DMS79 treated with DMSO at 0.1 percent for 48 hours (cell line): ENCODE measurements at regions not wholly inside any gene's neighbourhood (a gene's known extent, or its start where the extent isn't known, plus 50 kb on each side); places are given as distances from the start of the nearest gene placed in this dataset.

Experiments used
- DNase-seq: peaks from one replicate; lab custom pipeline; 2025; lab: John Stamatoyannopoulos, UW

DNA sequence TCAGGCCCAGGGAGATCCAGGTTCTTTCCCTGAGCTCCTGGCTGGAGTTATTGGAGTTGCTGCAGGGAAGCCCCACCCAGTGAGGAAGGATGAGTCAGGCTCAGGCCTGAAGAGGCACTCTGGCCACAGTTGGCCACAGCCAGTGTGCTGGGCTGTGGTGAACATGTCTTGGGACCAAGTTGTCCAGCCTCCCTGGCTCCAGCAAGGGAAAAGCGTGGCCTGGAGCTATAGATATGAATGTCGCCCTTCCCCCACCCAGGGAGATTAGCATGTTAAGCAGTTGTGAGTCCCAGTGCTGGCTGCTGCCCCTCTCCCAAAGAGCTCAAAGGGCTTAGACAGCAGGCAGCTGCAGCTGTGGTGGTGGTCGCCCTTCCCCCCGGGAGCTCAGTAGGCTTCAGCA, 963.2 kb downstream of the ROBO2 start:
- no peak for DNase-seq

DNA sequence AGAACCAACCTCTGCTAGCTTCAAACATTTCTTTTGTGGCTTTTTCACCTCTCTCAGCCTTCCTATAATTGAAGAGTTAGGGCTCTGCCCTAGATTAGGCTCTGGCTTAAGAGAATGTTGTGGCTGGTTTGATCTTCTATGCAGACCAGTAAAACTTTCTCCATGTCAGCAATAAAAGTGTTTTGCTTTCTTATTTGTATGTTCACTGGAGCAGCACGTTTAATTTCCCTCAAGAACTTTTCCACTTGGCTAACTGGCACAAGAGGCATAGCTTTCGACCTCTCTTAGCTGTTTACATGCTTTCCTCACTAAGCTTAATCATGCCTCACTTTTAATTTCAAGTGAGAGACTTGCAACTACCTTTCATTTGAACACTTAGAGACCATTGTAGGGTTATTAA, 964.7 kb downstream of the ROBO2 start:
- DNase-seq = peak; percentile 80

DNA sequence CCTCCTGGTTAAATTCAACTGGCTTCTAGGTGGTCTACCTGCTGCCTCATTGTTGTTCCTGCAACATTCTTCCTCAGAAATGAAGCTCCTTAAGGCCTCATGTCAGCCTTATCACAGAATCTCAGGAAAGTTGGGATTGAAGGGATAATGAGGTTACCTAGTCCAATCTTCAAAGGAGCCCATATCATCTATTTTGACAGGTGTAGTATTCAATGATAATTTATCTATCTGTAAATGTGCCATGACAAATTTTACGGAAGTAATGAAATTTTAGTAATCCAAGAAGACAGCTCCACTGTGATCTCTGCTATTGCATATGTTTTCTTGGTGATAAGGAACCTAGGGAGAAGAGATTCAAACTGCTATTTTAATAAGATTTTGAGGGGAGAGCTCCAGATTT, 973.8 kb downstream of the ROBO2 start:
- no peak for DNase-seq

DNA sequence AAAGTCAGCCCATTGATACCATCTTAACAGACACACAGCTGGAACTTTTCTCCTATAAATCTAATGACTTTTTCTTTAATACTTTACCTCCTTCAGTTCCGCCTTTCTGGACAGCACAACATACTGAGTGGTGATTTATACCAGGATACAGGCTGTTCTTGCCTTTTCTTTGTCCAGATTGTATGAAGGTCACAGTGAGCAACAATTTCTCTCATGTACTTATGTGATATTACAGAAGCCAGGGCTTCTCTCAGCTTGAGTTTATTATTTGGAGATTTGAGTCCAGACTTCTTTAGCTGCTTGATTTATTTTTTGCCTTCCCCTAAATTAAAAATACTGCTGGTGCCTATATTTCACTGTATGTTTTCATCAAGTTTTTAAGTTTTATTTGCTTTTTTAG, 976.0 kb downstream of the ROBO2 start:
- no peak for DNase-seq

DNA sequence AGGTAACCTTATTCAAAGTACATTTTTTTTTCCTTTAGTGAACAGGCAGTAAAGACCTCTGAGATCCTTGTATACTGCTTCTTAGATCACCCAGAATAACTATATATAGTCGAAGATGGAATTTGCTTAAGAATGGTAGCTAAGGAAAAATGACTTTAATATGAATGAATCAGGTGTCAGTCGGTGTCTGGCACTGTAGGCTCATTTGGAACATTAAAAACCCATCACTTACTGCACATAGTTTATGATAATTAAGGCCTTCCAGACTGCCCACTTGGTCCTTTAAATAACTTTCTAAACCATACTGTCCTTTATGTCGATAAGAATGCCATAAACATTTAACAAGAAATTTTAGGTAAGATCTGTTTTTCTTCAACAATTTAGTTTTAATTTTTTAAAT, 981.8 kb downstream of the ROBO2 start:
- DNase-seq = no peak

DNA sequence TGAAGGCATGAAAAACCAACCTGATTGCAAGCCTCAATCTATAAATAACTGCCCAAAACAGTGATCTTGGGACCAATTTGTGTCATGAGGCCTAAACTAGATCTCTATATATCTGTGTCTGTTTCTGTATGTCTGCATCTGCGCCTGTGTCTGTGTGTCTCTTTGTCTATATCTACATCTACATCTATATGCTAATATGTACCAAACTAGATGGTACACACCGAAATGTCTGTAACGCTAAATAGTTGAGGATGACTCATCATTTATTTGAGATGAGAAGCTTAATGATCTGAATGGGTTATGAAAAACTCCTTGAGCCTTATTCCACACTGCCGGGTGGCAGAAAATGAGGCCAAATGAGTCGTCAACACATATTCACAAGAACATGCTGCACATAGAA, 982.3 kb downstream of the ROBO2 start:
- DNase-seq = no peak

DNA sequence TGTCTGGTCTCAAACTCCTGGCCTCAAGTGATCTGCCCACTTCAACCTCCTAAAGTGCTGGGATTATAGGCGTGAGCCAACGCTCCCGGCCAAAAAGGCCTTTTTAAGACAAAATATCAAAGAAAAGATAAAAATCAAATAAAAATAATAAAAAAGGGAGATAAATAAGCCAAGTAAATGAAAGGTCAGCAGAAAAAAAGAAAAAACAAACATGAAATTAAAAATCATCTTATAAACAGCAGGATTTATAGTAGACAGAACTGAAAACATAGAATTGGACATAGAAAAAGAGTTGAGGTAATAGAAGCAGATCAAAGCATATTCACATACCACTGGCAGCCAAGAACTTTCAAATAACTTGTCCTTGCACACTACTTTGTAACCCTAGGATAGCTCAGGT, 983.4 kb downstream of the ROBO2 start:
- no peak for DNase-seq

DNA sequence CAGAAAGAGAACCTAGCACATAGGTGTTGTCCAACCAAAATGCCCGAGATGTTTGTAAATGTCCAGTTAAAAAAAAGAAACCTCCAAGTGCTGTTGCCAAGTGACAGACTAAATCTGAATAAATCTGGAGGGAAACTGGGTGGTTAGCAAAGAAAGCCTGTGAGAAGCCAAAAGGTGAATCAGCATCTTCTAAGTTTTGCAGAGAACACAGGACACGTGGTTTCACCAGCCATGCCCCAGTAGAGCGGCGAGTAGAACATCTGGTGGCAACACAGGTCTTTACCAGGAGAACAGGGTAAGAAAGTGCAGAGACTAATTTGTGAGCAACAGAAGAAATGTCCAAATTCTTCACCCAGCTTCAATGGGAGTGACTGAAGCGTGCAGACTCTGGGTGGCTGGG, 986.0 kb downstream of the ROBO2 start:
- no peak for DNase-seq

DNA sequence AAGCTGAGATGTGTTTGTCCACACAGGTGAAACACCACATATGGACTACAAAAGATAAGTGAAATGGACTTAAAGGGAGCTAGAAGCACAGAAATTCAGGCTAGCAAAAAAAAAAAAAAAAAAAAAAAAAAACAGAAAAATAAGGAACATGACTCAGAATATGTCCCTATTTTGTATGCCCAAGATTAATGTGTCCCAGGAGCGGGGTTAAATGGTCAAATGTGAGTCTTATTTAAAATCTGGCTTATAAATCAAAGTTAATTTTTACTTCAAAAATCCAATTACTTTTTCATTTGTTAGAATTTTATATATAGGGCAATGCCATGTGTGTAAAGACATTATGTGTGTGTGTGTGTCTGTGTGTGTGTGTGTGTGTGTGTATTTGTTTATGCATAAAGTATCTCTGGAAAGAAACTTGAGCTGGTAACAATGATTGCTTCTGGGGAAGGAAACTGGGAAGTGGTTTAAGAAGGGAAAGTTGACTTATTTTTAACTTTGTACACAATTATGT, 986.5 kb downstream of the ROBO2 start:
- no peak for DNase-seq

DNA sequence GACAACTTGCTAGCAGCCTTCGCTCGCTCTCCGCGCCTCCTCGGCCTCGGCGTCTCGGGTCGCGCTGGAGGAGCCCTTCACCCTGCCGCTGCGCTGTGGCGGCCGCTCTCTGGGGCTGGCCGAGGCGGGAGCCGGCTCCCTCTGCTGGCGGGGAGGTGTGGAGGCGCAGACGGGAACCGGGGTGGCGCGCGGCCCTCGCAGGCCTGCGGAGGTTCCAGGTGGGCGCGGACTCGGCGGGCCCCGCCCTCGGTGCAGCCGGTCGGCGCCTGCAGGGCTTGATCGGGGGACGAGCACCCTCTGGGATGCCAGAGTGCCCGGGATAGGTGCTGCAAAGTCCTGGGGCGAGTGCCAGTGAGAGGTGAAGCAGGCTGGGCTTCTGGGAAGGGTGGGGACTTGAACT, 989.9 kb downstream of the ROBO2 start:
- DNase-seq = no peak

DNA sequence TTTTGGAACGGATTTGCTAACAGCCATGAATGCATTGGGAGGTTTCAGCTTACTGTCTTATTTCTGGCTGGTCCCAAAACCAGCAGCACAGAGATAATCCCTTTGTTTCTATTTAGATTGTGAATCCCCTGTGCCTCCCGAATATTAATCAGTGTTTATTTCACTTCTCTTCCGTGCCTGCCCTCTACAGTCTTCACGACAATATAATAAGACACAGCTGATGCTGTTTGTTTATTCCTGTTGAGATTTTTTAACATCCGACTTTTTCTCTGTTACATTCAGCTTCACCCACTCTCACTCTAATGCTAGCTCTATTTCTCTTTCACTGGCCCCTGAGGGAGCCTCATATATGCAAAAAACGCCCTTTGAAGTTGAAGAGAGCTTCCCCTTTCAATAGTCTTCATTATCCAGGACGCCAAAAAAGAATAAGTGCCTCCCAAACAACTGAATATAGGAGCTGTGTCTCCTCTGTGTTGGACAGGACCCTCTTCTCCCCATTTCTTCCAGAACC, 995.3 kb downstream of the ROBO2 start:
- DNase-seq = no peak

DNA sequence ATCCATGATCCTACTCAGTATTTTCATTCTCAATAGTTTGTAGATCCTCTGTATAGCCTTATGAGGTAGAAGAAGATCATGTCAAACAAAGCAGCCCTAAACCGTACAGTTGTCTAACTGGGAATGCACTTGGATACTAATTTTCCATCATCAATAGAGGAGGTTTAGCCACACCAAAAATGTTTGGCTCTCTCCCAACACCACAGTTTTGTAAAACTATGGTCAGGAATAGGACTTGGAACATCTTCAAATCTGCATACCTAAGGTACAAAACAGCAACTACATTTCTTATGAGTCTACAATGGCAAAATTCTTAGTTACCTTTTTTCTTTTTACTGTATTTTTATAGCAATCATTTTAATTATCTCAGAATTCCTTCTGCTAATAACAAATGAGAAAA, 1001.6 kb downstream of the ROBO2 start:
- DNase-seq = no peak

DNA sequence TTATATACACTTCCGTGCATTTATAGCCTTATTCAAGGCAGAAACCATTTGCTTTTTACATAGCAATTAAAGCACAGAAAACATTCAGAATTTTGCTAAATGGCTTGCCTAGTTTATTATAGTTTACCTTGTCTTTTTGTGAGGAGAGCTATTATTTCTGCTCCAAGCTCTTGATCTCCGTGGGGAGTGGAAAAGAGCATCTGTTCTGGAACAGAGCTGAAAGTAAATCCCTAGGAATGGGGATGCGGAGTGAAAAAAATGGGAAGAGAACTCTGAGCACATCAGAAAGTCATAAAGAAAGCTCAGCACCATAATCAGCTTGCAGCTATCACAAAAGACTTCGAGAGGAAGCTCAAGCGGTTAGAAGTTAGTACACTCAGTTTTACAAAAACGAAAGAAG, 1006.7 kb downstream of the ROBO2 start:
- DNase-seq = no peak

DNA sequence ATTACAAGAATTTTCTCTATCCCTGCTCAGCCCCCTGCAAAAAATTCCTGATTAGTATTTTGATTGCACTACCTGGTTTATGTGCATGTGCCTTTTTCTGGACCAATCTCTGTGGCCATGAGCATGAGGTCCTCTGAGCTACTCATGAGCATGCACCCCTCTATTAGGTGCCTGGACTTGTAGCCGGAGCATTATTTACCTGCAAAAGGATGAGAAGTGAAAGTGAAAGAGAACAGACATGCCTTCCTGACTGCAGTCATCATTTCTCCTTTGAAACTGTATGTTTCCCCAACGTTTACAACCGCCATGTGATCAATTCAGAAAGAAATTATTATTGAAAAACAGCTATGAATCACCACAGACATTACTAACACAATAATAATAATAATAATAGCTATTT, 1008.8 kb downstream of the ROBO2 start:
- DNase-seq = no peak

DNA sequence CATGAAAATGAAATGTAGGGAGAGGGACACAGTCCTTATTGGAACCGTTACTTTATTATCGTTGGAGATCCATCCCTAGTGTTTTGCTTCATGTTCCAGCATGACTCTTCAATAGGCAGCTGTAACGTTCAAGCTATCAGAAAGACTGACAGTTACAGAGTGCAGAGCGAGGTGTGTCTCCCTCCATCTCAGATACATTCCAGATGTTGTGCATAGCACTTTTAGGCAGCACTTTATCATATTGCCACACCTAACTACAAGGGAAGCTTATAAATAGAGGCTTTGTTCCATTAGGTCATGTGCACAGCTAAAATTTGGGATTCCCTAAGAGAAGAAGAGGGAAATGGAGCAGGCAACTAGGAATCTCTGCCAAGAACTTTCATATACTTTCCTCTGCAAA, 1009.6 kb downstream of the ROBO2 start:
- DNase-seq = no peak

DNA sequence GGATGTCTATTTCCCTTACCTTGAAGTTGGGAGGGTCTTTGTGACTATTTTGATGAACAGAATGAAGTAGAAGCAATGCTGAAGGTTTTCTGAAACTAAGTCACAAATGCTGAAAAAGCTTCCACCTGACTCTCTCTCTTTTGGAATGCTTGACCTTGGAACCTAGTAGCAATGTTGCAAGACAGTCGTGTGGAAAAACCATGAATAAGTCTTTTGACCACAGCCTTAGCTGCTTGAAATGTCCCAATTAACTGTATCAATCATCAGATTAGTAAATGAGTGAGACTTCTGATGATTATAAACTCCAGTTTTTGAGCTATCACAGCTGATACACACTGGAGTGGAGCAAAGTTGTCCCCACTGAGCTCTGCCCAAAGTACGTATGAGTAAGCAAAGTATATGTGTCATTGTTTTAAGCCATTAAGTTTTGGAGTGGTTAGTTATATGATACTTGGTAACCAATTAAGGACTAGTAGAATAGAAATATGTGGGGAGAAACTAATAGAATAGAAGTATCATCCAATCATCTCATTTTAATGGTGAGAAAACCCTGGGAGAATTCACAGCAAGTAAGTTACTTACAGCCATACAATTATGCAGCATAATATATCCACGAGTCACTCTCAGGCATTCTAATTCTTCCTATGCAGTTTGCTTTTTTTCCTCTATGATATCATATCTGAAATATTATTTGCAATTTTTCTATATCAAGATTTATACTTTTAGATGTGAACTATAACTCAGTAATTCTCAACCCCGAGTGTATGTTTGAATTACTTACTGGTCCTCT, 1010.6 kb downstream of the ROBO2 start:
- DNase-seq = no peak

DNA sequence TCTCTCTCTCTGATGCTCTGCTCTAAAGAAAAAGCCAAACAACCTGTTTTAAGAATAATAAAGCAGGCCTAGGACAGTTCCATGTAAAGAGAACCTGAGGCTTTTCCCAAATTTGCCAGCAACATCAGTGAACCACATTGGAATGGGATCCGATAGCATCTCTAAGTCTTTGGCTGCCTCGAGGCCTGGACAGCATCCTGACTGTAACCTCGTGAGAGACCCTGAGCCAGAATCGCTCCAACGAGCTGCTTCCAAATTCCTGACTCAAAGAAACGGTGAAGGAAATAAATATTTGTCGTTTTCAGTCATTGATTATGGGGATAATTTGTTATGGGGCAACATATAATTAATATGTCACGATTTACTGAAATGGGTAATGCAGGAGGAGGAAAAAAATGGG, 1012.8 kb downstream of the ROBO2 start:
- no peak for DNase-seq

DNA sequence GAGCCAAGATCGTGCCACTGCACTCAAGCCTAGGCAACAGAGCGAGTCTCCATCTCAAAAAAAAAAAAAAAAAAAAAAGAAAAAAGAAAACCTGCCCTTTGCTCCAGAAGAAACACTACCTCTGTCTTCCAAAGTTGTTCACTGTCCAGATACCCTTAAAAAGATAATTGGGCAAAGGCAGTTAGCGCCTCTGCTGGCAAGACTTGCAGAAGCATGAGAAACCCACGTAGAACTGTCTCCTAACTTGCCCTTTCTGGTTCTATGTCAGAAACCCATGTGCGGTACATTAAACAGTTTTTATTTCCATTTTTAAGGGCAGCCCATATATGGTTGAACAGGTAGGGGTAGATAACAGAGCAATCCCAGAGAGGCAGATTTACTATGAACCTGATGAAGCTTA, 1026.4 kb downstream of the ROBO2 start:
- DNase-seq = no peak

DNA sequence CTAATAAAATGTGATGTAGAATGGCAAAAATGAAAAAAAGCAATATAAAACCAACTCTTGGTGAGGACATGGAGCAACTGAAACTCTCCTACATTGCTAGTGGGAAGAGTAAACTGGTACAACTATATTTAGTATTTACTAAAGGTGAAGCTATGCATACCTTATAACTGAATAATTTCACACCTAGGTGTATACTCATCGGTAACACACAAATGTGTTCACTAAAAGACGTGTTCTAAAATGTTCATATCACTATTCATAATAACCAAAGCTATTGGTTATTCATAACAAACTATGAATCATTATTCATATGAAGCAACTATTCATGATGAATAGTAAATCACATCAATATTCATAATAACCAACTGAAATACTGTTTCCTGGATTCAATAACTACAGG, 1030.3 kb downstream of the ROBO2 start:
- DNase-seq = no peak

DNA sequence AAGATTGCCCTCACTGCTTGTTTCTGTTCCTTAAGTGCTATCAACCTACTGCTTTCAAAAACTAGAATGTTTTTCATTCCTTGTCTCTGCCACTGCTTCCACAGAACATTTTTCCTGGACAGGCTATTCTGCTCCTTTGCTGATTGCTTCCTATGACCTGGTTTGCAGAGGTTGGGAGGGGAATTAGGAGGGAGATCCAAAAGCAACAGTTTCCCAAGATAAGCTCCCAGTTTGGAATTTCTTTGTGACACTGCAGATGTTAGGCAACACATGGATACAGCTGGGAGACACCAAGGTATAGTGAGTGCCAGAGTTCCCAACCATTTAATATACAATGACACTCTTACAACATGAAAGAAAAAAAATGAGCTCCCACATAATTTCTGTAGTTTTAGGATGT, 1036.5 kb downstream of the ROBO2 start:
- DNase-seq = no peak

DNA sequence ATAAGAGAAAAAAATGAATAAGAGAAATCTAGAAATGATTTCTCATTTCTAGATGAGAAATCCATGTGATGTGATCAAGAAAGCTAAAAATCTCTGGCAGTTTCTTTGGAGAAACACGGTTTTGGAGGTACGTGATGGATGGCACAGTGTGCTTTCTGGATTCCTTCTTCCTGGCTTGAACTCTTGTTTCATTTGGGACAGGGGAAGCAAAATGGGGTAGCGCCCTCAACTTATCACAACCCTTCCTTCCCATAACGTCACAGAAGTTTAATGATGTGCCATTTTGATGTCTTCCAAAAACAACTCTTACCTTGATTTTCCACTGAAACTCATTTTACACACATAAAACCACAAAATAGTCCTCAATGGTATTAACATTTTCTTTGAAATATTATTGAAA, 1037.3 kb downstream of the ROBO2 start:
- DNase-seq = no peak

DNA sequence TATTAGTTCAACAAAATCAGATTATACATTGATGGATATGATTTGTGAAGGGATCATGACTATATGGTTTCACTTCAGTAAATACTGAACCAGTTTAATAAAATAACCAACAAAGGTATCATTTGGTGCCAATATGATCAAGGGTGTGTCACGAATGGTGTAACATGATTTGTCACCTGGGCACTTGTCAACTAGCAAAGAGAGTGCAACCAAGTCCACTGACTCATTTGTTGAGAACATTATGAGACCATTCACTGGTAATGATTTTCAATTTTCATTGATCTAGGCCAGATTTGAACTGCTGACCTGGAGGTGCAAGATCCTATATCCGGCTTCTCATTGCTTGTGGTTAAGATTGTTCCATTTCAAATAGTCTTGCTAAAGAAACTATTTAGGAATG, 1037.9 kb downstream of the ROBO2 start:
- DNase-seq = no peak

DNA sequence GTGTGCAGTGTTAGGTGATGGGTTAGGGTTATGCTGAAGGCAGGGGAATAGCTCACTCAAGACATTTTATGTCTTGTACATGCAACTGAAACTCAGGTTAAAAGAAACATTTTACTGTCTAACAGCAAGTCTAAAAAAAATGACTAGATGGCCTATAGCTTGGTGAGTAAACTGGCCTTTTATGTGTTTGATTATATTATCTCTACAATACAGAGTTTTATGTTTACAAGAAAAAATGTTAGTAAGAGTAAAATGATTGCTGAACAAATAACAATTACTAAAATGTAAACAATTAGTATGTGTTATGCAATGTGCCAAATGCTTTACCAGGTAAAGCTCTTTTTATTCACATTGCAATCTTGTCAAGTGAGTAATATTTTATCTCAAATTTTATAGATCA, 1039.6 kb downstream of the ROBO2 start:
- DNase-seq = no peak

DNA sequence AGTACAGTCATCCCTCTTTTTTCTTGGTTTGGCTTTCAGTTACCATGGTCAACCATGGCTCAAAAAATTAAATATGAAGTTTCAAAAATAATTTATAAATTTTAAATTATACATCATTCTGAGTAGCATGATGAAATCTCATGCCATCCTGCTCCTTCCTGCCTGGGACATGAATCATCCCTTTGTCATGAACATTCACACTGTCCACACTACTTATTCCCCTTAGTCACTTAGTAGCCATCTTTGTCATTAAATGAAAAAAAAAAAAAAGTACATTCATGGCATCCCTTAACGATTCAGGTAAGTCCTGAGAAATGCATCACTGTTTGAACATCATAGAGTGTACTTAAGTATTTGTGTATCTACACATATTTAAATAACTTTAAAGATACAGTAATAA, 1046.3 kb downstream of the ROBO2 start:
- DNase-seq = no peak
